Retina (tissue), 1 donor: ENCODE measurements at regions not wholly inside any gene's neighbourhood (a gene's known extent, or its start where the extent isn't known, plus 50 kb on each side); places are given as distances from the start of the nearest gene placed in this dataset.
"Not testable (repeated sequence)": the region's sequence is repeated elsewhere in the genome, so short reads cannot be mapped to it uniquely, and the experiment has no call there.

ENCODE experiments used
- DNase-seq: peaks from one replicate; pipeline ENCODE4 v3.0.0-alpha.2; 2016

- DNase-seq = peak; percentile 9
These were observed 110.1 kb downstream of the NRN1 start for GRCh38 chr6:5896476-5897200.

- no peak for DNase-seq
These were observed 112.4 kb downstream of the NRN1 start for GRCh38 chr6:5894357-5894756.

- no peak for DNase-seq
These were observed 113.4 kb downstream of the NRN1 start for GRCh38 chr6:5893295-5893694.

- no peak for DNase-seq
These were observed 114.1 kb downstream of the NRN1 start for GRCh38 chr6:5892669-5893068.

- DNase-seq = no peak
These were observed 127.9 kb downstream of the NRN1 start for GRCh38 chr6:5878792-5879191.

GRCh38 chr6:5876076-5876475 is 130.6 kb downstream of the NRN1 start:
- DNase-seq = no peak

- not testable (repeated sequence) for DNase-seq
These were observed 132.7 kb downstream of the NRN1 start for GRCh38 chr6:5873976-5874375.

GRCh38 chr6:5871296-5871695 is 135.4 kb downstream of the NRN1 start:
- DNase-seq = no peak

- DNase-seq = no peak
These were observed 137.0 kb downstream of the NRN1 start for GRCh38 chr6:5869676-5870075.

- DNase-seq = no peak
These were observed 137.5 kb downstream of the NRN1 start for GRCh38 chr6:5869261-5869660.

GRCh38 chr6:5866547-5867051 is 140.1 kb downstream of the NRN1 start:
- DNase-seq = no peak

- DNase-seq = no peak
These were observed 141.2 kb downstream of the NRN1 start for GRCh38 chr6:5865506-5866031.

- DNase-seq = no peak
These were observed 145.9 kb downstream of the NRN1 start for GRCh38 chr6:5860849-5861248.

GRCh38 chr6:5855787-5856470 is 150.8 kb downstream of the NRN1 start:
- DNase-seq = peak; percentile 76

- DNase-seq = peak; percentile 10
These were observed 151.8 kb downstream of the NRN1 start for GRCh38 chr6:5854899-5855298.

- DNase-seq = peak; percentile 89
These were observed 155.4 kb downstream of the NRN1 start for GRCh38 chr6:5851261-5851757.

- DNase-seq = no peak
These were observed 155.9 kb downstream of the NRN1 start for GRCh38 chr6:5850848-5851255.

- no peak for DNase-seq
These were observed 159.8 kb downstream of the NRN1 start for GRCh38 chr6:5846889-5847288.

- DNase-seq = no peak
These were observed 160.4 kb downstream of the NRN1 start for GRCh38 chr6:5846335-5846734.

GRCh38 chr6:5843078-5843477 is 163.6 kb downstream of the NRN1 start:
- DNase-seq = no peak

- DNase-seq = peak; percentile 77
These were observed 165.9 kb downstream of the NRN1 start for GRCh38 chr6:5840734-5841390.

GRCh38 chr6:5838656-5839396 is 167.9 kb downstream of the NRN1 start:
- DNase-seq = no peak

- no peak for DNase-seq
These were observed 169.4 kb downstream of the NRN1 start for GRCh38 chr6:5837323-5837722.
